HepG2 (cell line): ENCODE measurements at regions not wholly inside any gene's neighbourhood (a gene's known extent, or its start where the extent isn't known, plus 50 kb on each side); places are given as distances from the start of the nearest gene placed in this dataset.
A peak's percentile ranks its signal among the peaks of the same experiment; 100 is the strongest.

Experiments
- FOXA3 ChIP-seq: IDR thresholded peaks from 2 replicates; pipeline ENCODE4 v1.6.1; 2016; ENCODE audit warnings: missing genetic modification reagents, missing compliant biosample characterization
- FOXK2 ChIP-seq: fragments of 450-650 bp; IDR thresholded peaks from 2 replicates; pipeline ENCODE4 v1.6.1; 2016
- HDAC2 ChIP-seq: sonication (generic); formaldehyde crosslinking; IDR thresholded peaks from 2 replicates; pipeline ENCODE4 v1.4.0; 2020; ENCODE audit warnings: missing genetic modification reagents
- HNF4G ChIP-seq, 2 experiments: sonication (generic) in 1 of 2; formaldehyde crosslinking in 1 of 2; IDR thresholded peaks; 2 replicates each; pipeline versions ENCODE4 v1.4.0 to v1.6.1; 2011 to 2020; ENCODE audit warnings: borderline replicate concordance in 2 of 2, low read depth in 2 of 2, mild to moderate bottlenecking in 2 of 2, low read length in 1 of 2, missing genetic modification reagents in 1 of 2, moderate library complexity in 1 of 2
- HOMEZ ChIP-seq: IDR thresholded peaks from 2 replicates; pipeline ENCODE4 v1.6.1; 2016; ENCODE audit warnings: low read depth
- JUND ChIP-seq: sonication (generic); formaldehyde crosslinking; IDR thresholded peaks from 2 replicates; pipeline ENCODE4 v1.8.0; 2022; ENCODE audit warnings: mild to moderate bottlenecking, missing genetic modification reagents
- MAX ChIP-seq: IDR thresholded peaks from 2 replicates; pipeline ENCODE4 v1.6.1; 2012; ENCODE audit warnings: inconsistent platforms
- STAT6 ChIP-seq: sonication (generic); formaldehyde crosslinking; IDR thresholded peaks from 2 replicates; pipeline ENCODE4 v1.4.0; 2020; ENCODE audit warnings: missing genetic modification reagents, mild to moderate bottlenecking, borderline replicate concordance
- ZNF275 ChIP-seq: sonication (generic); formaldehyde crosslinking; IDR thresholded peaks from 2 replicates; pipeline ENCODE4 v1.8.0; 2022; ENCODE audit warnings: missing genetic modification reagents, mild to moderate bottlenecking, inconsistent platforms, borderline replicate concordance
- ZNF318 ChIP-seq: sonication (generic); formaldehyde crosslinking; IDR thresholded peaks from 2 replicates; pipeline ENCODE4 v1.4.0; 2020; ENCODE audit warnings: mild to moderate bottlenecking, missing genetic modification reagents
- ZNF431 ChIP-seq: sonication (generic); formaldehyde crosslinking; IDR thresholded peaks from 2 replicates; pipeline ENCODE4 v1.9.0; 2022; ENCODE audit warnings: missing genetic modification reagents, low read depth, mild to moderate bottlenecking, borderline replicate concordance
- ZNF446 ChIP-seq: sonication (generic); formaldehyde crosslinking; IDR thresholded peaks from 2 replicates; pipeline ENCODE4 v1.5.0; 2020; ENCODE audit warnings: mild to moderate bottlenecking, missing genetic modification reagents
- ZNF761 ChIP-seq: sonication (generic); formaldehyde crosslinking; conservative IDR thresholded peaks from 2 replicates; pipeline ENCODE4 v1.4.0; 2020; ENCODE audit warnings: mild to moderate bottlenecking, missing genetic modification reagents
- ZNF768 ChIP-seq: sonication (generic); formaldehyde crosslinking; IDR thresholded peaks from 2 replicates; pipeline ENCODE4 v1.4.0; 2020; ENCODE audit warnings: missing genetic modification reagents
- ZNF776 ChIP-seq: sonication (generic); formaldehyde crosslinking; IDR thresholded peaks from 2 replicates; pipeline ENCODE4 v1.4.0; 2020; ENCODE audit warnings: mild to moderate bottlenecking, missing genetic modification reagents

GRCh38 chr6:149176971-149177667, 140.4 kb upstream of the TAB2 start (continued):
- TF ChIP-seq ZNF275 (CRISPR knock-in tag) = no peak
- TF ChIP-seq ZNF446 (CRISPR knock-in tag) = no peak
- peak; percentile 90 for TF ChIP-seq HDAC2 (CRISPR knock-in tag)
- TF ChIP-seq ZNF431 (CRISPR knock-in tag) = no peak
- TF ChIP-seq STAT6 (CRISPR knock-in tag) = no peak
- TF ChIP-seq ZNF761 (CRISPR knock-in tag) = no peak
- TF ChIP-seq MAX = peak; percentile 49
- TF ChIP-seq HOMEZ (CRISPR knock-in tag) = peak; percentile 55; the same call in 1 of the 2 replicates
- TF ChIP-seq HNF4G (IDR thresholded peaks at IDR 0.05; ENCODE audit: borderline replicate concordance, low read depth, low read length) = peak; percentile 48
- TF ChIP-seq HNF4G (CRISPR knock-in tag; IDR thresholded peaks at IDR 0.05; ENCODE audit: borderline replicate concordance, low read depth) = no peak
- TF ChIP-seq FOXK2 = no peak
- no peak for TF ChIP-seq ZNF768 (CRISPR knock-in tag)
- TF ChIP-seq ZNF318 = no peak
- no peak for TF ChIP-seq ZNF776 (CRISPR knock-in tag)
- TF ChIP-seq FOXA3 (CRISPR knock-in tag) = peak; percentile 92
- no peak for TF ChIP-seq JUND (CRISPR knock-in tag)
